ENCODE measurements at regions not wholly inside any gene's neighbourhood (a gene's known extent, or its start where the extent isn't known, plus 50 kb on each side); places are given as distances from the start of the nearest gene placed in this dataset.

DNA sequence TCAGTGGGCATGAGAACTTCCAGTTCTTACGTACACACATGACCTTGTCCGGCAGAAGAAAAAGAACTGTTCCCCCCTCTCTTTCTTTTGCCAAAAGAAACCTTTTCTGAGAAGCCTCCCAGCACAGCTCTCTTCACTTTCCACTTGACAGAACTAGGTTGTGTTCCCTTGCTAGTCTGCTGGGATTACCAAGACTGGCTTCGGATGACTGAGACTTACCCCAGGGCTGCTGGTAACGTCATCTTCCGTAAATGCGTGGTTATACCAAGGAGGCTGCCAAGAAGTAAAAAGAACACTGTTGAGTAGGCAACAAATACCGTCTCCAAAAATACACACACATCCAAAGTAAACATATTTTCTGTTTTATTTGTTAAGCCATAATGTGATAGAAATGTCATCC lies 908.2 kb downstream of the EFNB2 start:
- TF ChIP-seq, protein P1, sequence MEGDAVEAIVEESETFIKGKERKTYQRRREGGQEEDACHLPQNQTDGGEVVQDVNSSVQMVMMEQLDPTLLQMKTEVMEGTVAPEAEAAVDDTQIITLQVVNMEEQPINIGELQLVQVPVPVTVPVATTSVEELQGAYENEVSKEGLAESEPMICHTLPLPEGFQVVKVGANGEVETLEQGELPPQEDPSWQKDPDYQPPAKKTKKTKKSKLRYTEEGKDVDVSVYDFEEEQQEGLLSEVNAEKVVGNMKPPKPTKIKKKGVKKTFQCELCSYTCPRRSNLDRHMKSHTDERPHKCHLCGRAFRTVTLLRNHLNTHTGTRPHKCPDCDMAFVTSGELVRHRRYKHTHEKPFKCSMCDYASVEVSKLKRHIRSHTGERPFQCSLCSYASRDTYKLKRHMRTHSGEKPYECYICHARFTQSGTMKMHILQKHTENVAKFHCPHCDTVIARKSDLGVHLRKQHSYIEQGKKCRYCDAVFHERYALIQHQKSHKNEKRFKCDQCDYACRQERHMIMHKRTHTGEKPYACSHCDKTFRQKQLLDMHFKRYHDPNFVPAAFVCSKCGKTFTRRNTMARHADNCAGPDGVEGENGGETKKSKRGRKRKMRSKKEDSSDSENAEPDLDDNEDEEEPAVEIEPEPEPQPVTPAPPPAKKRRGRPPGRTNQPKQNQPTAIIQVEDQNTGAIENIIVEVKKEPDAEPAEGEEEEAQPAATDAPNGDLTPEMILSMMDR (IDR thresholded peaks at IDR 0.05), result no peak
- TF ChIP-seq POLR2AphosphoS5 (IDR thresholded peaks at IDR 0.05) (no peak), POLR2A (IDR thresholded peaks at IDR 0.05) (no peak)
- Histone ChIP-seq H3K36me3 (no peaks in the 10 kb centered on the region), H3K9me3 (no peaks in the 10 kb centered on the region), H3K4me1 (no peaks in the 10 kb centered on the region), H3K4me3 (no peak overlapping the region), H3K27me3 (no peaks in the 10 kb centered on the region), H3K27ac (no peak overlapping the region)
- no peak for DNase-seq (ENCODE audit: low spot score in 2 of 2)
- intact Hi-C loops (cut with DNase I; ENCODE audit: low total_unique reads), result no loop called here

DNA sequence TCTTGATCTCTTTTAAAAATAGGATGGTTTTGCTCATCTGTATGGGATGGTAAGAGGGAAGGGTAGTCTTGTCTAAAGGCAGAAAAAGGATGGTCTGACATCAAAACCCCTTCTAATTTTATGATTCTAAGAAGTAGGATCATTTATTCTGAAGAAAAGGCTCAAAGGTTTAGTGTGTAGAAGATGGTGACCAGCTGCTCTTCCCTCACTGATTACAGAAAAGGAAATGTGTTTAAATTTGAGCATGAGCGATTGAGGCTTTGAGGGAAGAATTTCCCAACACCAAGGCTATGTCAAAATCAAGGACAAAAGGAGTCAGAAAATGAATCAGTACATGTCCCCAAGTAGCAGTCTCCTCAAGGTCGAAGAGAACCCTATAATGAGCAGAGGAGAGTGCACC lies 909.8 kb downstream of the EFNB2 start:
- Histone ChIP-seq H3K4me1 (no peaks in the 10 kb centered on the region), H3K4me3 (no peak overlapping the region), H3K36me3 (no peaks in the 10 kb centered on the region), H3K27ac (no peak overlapping the region), H3K27me3 (no peaks in the 10 kb centered on the region), H3K9me3 (no peaks in the 10 kb centered on the region)
- TF ChIP-seq POLR2AphosphoS5 (IDR thresholded peaks at IDR 0.05) (no peak), POLR2A (IDR thresholded peaks at IDR 0.05) (no peak)
- intact Hi-C loops (cut with DNase I; ENCODE audit: low total_unique reads), result no loop called here
- no peak for DNase-seq (ENCODE audit: low spot score in 2 of 2)

DNA sequence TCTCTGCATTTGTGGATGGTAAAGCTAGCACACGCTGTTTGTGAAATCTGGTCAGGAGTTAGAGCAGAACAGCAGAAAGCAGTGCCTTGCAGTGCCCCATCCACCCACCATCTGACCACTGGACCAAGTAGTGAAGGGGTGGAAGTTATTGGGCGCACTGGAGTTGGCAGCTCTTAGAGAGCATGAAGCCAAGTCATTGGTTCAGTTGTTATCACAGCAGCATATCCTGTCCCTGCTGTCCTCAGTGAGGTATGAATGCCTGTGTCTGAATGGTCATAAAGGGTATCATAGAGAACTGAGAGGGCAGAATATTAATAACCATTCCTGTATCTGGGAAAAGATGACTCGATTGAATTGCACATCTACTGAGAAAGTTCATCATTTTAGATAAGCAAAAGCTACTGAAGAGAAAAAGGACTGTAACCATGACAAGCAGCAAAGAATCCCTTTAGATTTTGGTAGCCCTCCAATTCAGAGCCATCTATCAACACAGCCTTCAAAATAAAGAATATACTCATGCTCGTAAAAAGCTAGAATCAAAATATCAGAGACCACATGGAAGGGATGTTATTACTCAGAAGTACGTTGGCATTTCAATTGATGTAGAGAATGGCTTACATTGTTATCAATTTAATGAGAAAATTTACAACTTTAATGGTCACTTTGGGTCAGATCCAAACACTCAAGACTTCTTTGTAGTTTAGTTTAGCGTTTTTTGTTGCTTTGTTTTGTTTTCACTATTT lies 919.0 kb downstream of the EFNB2 start:
- H3K4me3 ChIP-seq, result no peak overlapping the region
- no peaks in the 10 kb centered on the region for H3K4me1 ChIP-seq
- DNase-seq (ENCODE audit: low spot score in 2 of 2), result no peak
- H3K27ac ChIP-seq, result no peak overlapping the region
- TF ChIP-seq POLR2A (IDR thresholded peaks at IDR 0.05), result no peak
- TF ChIP-seq, protein P1 (IDR thresholded peaks at IDR 0.05), result no peak
- TF ChIP-seq POLR2AphosphoS5 (IDR thresholded peaks at IDR 0.05), result no peak
- no peaks in the 10 kb centered on the region for H3K27me3 ChIP-seq
- H3K36me3 ChIP-seq, result no peaks in the 10 kb centered on the region
- intact Hi-C loops (cut with DNase I; ENCODE audit: low total_unique reads), result no loop called here
- no peaks in the 10 kb centered on the region for H3K9me3 ChIP-seq

DNA sequence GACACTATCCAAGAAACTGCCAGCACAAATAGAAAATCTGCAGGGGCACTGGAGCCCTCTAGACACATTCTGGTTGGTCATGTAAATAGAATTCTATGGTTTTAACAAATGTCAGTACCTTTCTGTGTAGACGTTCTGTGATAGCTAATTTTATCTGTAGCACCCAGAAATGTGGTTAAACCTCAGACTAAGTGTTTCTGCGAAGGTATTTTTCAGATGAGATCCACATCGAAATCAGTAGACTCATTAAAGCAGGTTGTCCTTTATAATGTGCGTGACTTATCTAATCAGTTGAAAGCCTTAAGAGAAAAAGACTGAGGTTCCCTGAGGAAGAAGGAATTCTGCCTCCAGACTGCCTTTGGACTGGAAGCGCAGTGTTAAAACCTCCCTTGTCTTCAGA lies 922.9 kb downstream of the EFNB2 start:
- TF ChIP-seq POLR2A (IDR thresholded peaks at IDR 0.05) (no peak), POLR2AphosphoS5 (IDR thresholded peaks at IDR 0.05) (no peak)
- TF ChIP-seq, protein P1 (IDR thresholded peaks at IDR 0.05), result no peak
- DNase-seq (ENCODE audit: low spot score in 2 of 2), result no peak
- H3K27ac ChIP-seq, result no peak overlapping the region
- H3K9me3 ChIP-seq, result no peaks in the 10 kb centered on the region
- no peaks in the 10 kb centered on the region for H3K4me1 ChIP-seq
- H3K36me3 ChIP-seq, result no peaks in the 10 kb centered on the region
- no peaks in the 10 kb centered on the region for H3K27me3 ChIP-seq
- H3K4me3 ChIP-seq, result no peak overlapping the region
- intact Hi-C loops (cut with DNase I; ENCODE audit: low total_unique reads), result no loop called here

DNA sequence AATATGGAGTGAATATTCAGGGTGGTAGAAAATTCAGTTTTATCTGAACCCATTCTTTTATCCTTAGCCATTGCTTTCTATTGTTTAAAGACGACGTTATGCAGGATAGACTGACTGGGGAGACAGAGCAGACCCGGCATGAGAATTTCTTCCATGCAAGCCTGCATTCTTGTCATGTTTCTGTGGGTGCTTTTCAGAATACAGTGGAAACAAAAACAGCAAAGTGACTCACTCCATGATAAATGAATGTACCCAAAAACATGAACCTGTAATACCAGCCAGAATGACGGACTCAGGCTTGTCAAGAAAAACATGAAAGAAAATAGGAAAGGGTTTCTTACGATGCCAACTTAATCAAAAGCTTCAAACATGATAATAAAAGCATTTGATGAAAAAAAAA lies 924.0 kb downstream of the EFNB2 start:
- no peak overlapping the region for H3K4me3 ChIP-seq
- TF ChIP-seq POLR2A (IDR thresholded peaks at IDR 0.05) (no peak), POLR2AphosphoS5 (IDR thresholded peaks at IDR 0.05) (no peak)
- TF ChIP-seq, protein P1 (IDR thresholded peaks at IDR 0.05), result no peak
- H3K4me1 ChIP-seq, result no peaks in the 10 kb centered on the region
- H3K9me3 ChIP-seq, result no peaks in the 10 kb centered on the region
- no peak for DNase-seq (ENCODE audit: low spot score in 2 of 2)
- intact Hi-C loops (cut with DNase I; ENCODE audit: low total_unique reads), result no loop called here
- no peak overlapping the region for H3K27ac ChIP-seq
- H3K36me3 ChIP-seq, result no peaks in the 10 kb centered on the region
- no peaks in the 10 kb centered on the region for H3K27me3 ChIP-seq

Data from breast epithelium (tissue), 4 donors.